WTC11 (cell line): ENCODE measurements at regions not wholly inside any gene's neighbourhood (a gene's known extent, or its start where the extent isn't known, plus 50 kb on each side); places are given as distances from the start of the nearest gene placed in this dataset.
A peak's percentile ranks its signal among the peaks of the same experiment; 100 is the strongest.

Source experiments
- ATAC-seq: fragments of 200-7000 bp; cut with Tn5 transposase; 2 replicates; pipeline ENCODE4 v1.10.0; 2021; ENCODE audit warnings: mild to moderate bottlenecking, moderate library complexity
- CTCF ChIA-PET: fragments of 300-600 bp; sonication (Branson Sonifier 250); formaldehyde crosslinking; loops from one replicate; lab custom pipeline; 2021; ENCODE audit warnings: antibody characterized with exemption; lab: Charles Lee
- POLR2A ChIA-PET: fragments of 350-600 bp; sonication (Branson Sonifier 250); formaldehyde crosslinking; loops from one replicate; lab custom pipeline; 2021; ENCODE audit warnings: antibody characterized with exemption; lab: Charles Lee
- DNase-seq: peaks from one replicate; pipeline ENCODE4 v3.0.0; 2021; ENCODE audit warnings: low spot score
- H3K27ac Mint-ChIP-seq: 2 replicates; pipeline ENCODE4 v1.8.0; 2021; ENCODE audit warnings: mixed read lengths
- H3K27me3 Mint-ChIP-seq: 2 replicates; pipeline ENCODE4 v1.8.0; 2021; ENCODE audit warnings: low read depth, mild to moderate bottlenecking, moderate library complexity, mixed read lengths
- H3K36me3 Mint-ChIP-seq: 2 replicates; pipeline ENCODE4 v1.8.0; 2021; ENCODE audit warnings: mixed read lengths
- H3K4me1 Mint-ChIP-seq: 2 replicates; pipeline ENCODE4 v1.8.0; 2022; ENCODE audit warnings: mixed read lengths
- H3K4me3 Mint-ChIP-seq: 2 replicates; pipeline ENCODE4 v1.8.0; 2021; ENCODE audit warnings: mild to moderate bottlenecking, moderate library complexity, mixed read lengths
- H3K9me3 Mint-ChIP-seq: 2 replicates; pipeline ENCODE4 v1.8.0; 2021; ENCODE audit warnings: mixed read lengths
- CTCF ChIP-seq: fragments of 200-600 bp; IDR thresholded peaks from 2 replicates; pipeline ENCODE4 v1.8.0; 2022; ENCODE audit warnings: antibody characterized with exemption
- NR2C2 ChIP-seq: sonication (generic); formaldehyde crosslinking; IDR thresholded peaks from 2 replicates; pipeline ENCODE4 v1.8.0; 2022; ENCODE audit warnings: mild to moderate bottlenecking, missing genetic modification reagents
- SP1 ChIP-seq: sonication (generic); formaldehyde crosslinking; conservative IDR thresholded peaks from 2 replicates; pipeline ENCODE4 v1.8.1; 2022; ENCODE audit warnings: missing genetic modification reagents
- TCF7 ChIP-seq: sonication (generic); formaldehyde crosslinking; IDR thresholded peaks from 2 replicates; pipeline ENCODE4 v1.8.0; 2022; ENCODE audit warnings: mild to moderate bottlenecking, low read depth, missing genetic modification reagents, moderate library complexity
- TEAD1 ChIP-seq: sonication (generic); formaldehyde crosslinking; IDR thresholded peaks from 2 replicates; pipeline ENCODE4 v1.8.0; 2022; ENCODE audit warnings: mild to moderate bottlenecking, missing genetic modification reagents
- TEAD4 ChIP-seq: sonication (generic); formaldehyde crosslinking; IDR thresholded peaks from 2 replicates; pipeline ENCODE4 v1.8.0; 2022; ENCODE audit warnings: mild to moderate bottlenecking, missing genetic modification reagents
- ZNF396 ChIP-seq: fragments of 250-450 bp; sonication (Bioruptor Pico); IDR thresholded peaks from 2 replicates; pipeline ENCODE4 v1.8.0; 2021; ENCODE audit warnings: mild to moderate bottlenecking, moderate library complexity, borderline replicate concordance
- ZNF532 ChIP-seq: fragments of 250-450 bp; sonication (Bioruptor Pico); IDR thresholded peaks from 2 replicates; pipeline ENCODE4 v1.9.0; 2021; ENCODE audit warnings: mild to moderate bottlenecking, borderline replicate concordance
- ZSCAN18 ChIP-seq: fragments of 250-450 bp; sonication (Bioruptor Pico); IDR thresholded peaks from 2 replicates; pipeline ENCODE4 v2.1.2; 2022; ENCODE audit warnings: mild to moderate bottlenecking, moderate library complexity

- DNase-seq = no peak
- ATAC-seq = peak; percentile 38
Measured at GRCh38 chr2:8329660-8330622, 351.9 kb upstream of the ID2 start.

GRCh38 chr2:8331068-8331467 lies 350.8 kb upstream of the ID2 start:
- CTCF ChIA-PET = no interaction called here

More at GRCh38 chr2:8329660-8330622, 351.9 kb upstream of the ID2 start:
- POLR2A ChIA-PET = no interaction called here
- Mint-ChIP-seq H3K36me3 (peaks cover 2% of the 10 kb centered on the region; the same call in 1 of the 2 replicates), H3K4me1 (peaks cover 15% of the 10 kb centered on the region), H3K27ac (no peak overlapping the region), H3K9me3 (peaks cover 5% of the 10 kb centered on the region), H3K27me3 (no peaks in the 10 kb centered on the region), H3K4me3 (no peak overlapping the region)
- TF ChIP-seq TCF7 (CRISPR knock-in tag) = no peak
- TF ChIP-seq TEAD1 (CRISPR knock-in tag) = 0 out of 2 replicates have a peak, but pooled peaks have one; percentile 17
- no peak for TF ChIP-seq ZNF396 (CRISPR knock-in tag)
- no peak for TF ChIP-seq NR2C2 (CRISPR knock-in tag)
- CTCF ChIA-PET = no interaction called here

More at GRCh38 chr2:8331068-8331467, 350.8 kb upstream of the ID2 start:
- ATAC-seq (no peak), DNase-seq (no peak)
- Mint-ChIP-seq H3K36me3 (peaks cover 2% of the 10 kb centered on the region; the same call in 1 of the 2 replicates), H3K27me3 (no peaks in the 10 kb centered on the region), H3K27ac (no peak overlapping the region), H3K4me3 (no peak overlapping the region), H3K9me3 (peaks cover 5% of the 10 kb centered on the region), H3K4me1 (peaks cover 15% of the 10 kb centered on the region)
- no peak for TF ChIP-seq ZSCAN18 (CRISPR knock-in tag)
- no peak for TF ChIP-seq TEAD1 (CRISPR knock-in tag)
- no peak for TF ChIP-seq CTCF
- no peak for TF ChIP-seq TEAD4 (CRISPR knock-in tag)
- no peak for TF ChIP-seq SP1
- TF ChIP-seq ZNF532 = no peak
- POLR2A ChIA-PET = no interaction called here
